CMK (cell line): ENCODE measurements at regions not wholly inside any gene's neighbourhood (a gene's known extent, or its start where the extent isn't known, plus 50 kb on each side); places are given as distances from the start of the nearest gene placed in this dataset.

Experiments
- DNase-seq: peaks from one replicate; pipeline ENCODE4 v3.0.0-alpha.2; 2010; ENCODE audit warnings: low read depth

GRCh38 chr2:120785228-120785966 is 49.7 kb downstream of the GLI2 start:
- DNase-seq = no peak

- no peak for DNase-seq
Observed at GRCh38 chr2:120786038-120786960, 50.6 kb downstream of the GLI2 start.

- DNase-seq = no peak
Observed at GRCh38 chr2:120787111-120787821, 51.6 kb downstream of the GLI2 start.

GRCh38 chr2:120787822-120788700 is 52.4 kb downstream of the GLI2 start:
- DNase-seq = no peak

GRCh38 chr2:120791243-120791961 is 55.7 kb downstream of the GLI2 start:
- no peak for DNase-seq

GRCh38 chr2:120791962-120792297 is 56.3 kb downstream of the GLI2 start:
- DNase-seq = no peak

GRCh38 chr2:120793682-120794403 is 58.2 kb downstream of the GLI2 start:
- DNase-seq = no peak

- DNase-seq = no peak
Observed at GRCh38 chr2:120794716-120795115, 59.0 kb downstream of the GLI2 start.

GRCh38 chr2:120796094-120796493 is 60.4 kb downstream of the GLI2 start:
- DNase-seq = no peak

- DNase-seq = no peak
Observed at GRCh38 chr2:120797421-120798221, 62.0 kb downstream of the GLI2 start.

- no peak for DNase-seq
Observed at GRCh38 chr2:120798567-120799247, 63.0 kb downstream of the GLI2 start.

- no peak for DNase-seq
Observed at GRCh38 chr2:120802158-120802557, 66.5 kb downstream of the GLI2 start.

- DNase-seq = no peak
Observed at GRCh38 chr2:120802867-120803484, 67.3 kb downstream of the GLI2 start.

GRCh38 chr2:120803764-120804335 is 68.2 kb downstream of the GLI2 start:
- no peak for DNase-seq

- DNase-seq = no peak
Observed at GRCh38 chr2:120804459-120804858, 68.8 kb downstream of the GLI2 start.

GRCh38 chr2:120805011-120805410 is 69.3 kb downstream of the GLI2 start:
- DNase-seq = no peak

- no peak for DNase-seq
Observed at GRCh38 chr2:120805602-120806001, 69.9 kb downstream of the GLI2 start.

- no peak for DNase-seq
Observed at GRCh38 chr2:120807751-120808150, 72.1 kb downstream of the GLI2 start.
